Adrenal gland (tissue), 5 donors: ENCODE measurements at regions not wholly inside any gene's neighbourhood (a gene's known extent, or its start where the extent isn't known, plus 50 kb on each side); places are given as distances from the start of the nearest gene placed in this dataset.

Experiments
- POLR2A ChIP-seq, 2 donors: fragments of 450-650 bp; IDR thresholded peaks; one replicate each; pipeline ENCODE4 v1.6.1; 2017; ENCODE audit warnings: antibody characterized with exemption in 2 of 2, mild to moderate bottlenecking in 2 of 2, moderate library complexity in 1 of 2
- TF ChIP-seq, protein P1 (sequence below), 6 experiments: fragments of 450-650 bp in 4 of 6; fragments of 200-600 bp in 2 of 6; sonication (generic) in 1 of 6; IDR thresholded peaks; 1 replicate in 5 of 6; 2 replicates in 1 of 6; pipeline versions ENCODE4 v1.5.1 to v1.8.0; 2016 to 2021; ENCODE audit warnings: antibody characterized with exemption in 6 of 6, mild to moderate bottlenecking in 2 of 6, moderate library complexity in 1 of 6
- donor health status: DM: no; HTN: no; CAD: no.

DNA sequence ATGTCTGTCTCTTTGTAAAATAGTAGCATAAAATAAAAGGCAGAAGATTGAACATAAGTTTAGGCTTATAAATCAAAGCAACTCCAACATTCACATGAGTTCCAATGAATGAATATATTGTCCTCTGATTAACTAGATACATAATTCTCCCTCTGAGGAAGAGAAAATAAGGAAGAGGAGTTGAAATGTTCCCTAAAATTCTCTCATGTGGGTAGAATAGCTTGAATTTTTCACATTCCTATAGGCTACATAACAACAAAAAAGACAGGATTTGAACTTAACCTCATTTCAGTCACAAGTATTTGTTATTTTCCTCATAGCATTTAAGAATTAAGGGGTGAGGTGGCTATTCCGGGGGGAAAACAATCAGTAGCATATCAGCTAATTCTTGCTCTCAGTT is 462.4 kb upstream of the NDST4 start:
- TF ChIP-seq, protein P1, sequence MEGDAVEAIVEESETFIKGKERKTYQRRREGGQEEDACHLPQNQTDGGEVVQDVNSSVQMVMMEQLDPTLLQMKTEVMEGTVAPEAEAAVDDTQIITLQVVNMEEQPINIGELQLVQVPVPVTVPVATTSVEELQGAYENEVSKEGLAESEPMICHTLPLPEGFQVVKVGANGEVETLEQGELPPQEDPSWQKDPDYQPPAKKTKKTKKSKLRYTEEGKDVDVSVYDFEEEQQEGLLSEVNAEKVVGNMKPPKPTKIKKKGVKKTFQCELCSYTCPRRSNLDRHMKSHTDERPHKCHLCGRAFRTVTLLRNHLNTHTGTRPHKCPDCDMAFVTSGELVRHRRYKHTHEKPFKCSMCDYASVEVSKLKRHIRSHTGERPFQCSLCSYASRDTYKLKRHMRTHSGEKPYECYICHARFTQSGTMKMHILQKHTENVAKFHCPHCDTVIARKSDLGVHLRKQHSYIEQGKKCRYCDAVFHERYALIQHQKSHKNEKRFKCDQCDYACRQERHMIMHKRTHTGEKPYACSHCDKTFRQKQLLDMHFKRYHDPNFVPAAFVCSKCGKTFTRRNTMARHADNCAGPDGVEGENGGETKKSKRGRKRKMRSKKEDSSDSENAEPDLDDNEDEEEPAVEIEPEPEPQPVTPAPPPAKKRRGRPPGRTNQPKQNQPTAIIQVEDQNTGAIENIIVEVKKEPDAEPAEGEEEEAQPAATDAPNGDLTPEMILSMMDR (IDR thresholded peaks at IDR 0.05), result no peak
- no peak for TF ChIP-seq POLR2A (IDR thresholded peaks at IDR 0.05)
